Pancreas (tissue), 10 donors: ENCODE measurements at regions not wholly inside any gene's neighbourhood (a gene's known extent, or its start where the extent isn't known, plus 50 kb on each side); places are given as distances from the start of the nearest gene placed in this dataset.

ENCODE experiments used
- ATAC-seq, 4 donors: fragments of 200-7000 bp; cut with Tn5 transposase; one replicate each; pipeline versions ENCODE4 v1.8.0 to v1.9.1; 2020; ENCODE audit warnings: mild to moderate bottlenecking in 4 of 4, moderate library complexity in 4 of 4
- DNase-seq, 6 donors: peaks; one replicate each; pipeline ENCODE4 v3.0.0-alpha.2; 2020
- FAIRE-seq: peaks from 2 replicates; lab custom pipeline; 2012; peaks lifted over from hg19 to GRCh38; lab: Jason Lieb, UNC
- H3K27ac ChIP-seq, 4 donors: fragments of 200-600 bp; sonication (generic); 1 replicate in 3 of 4; 2 replicates in 1 of 4; pipeline versions ENCODE4 v1.5.0 to v1.8.0; 2020
- H3K27me3 ChIP-seq, 4 donors: fragments of 200-600 bp; one replicate each; pipeline ENCODE4 v1.8.0; 2021
- H3K36me3 ChIP-seq, 3 donors: fragments of 200-600 bp; sonication (generic) in 1 of 3; one replicate each; pipeline versions ENCODE4 v1.5.0 to v1.8.0; 2020 to 2021
- H3K4me1 ChIP-seq, 3 donors: fragments of 200-600 bp; one replicate each; pipeline ENCODE4 v1.8.0; 2021
- H3K4me3 ChIP-seq, 4 donors: fragments of 200-600 bp; sonication (generic) in 2 of 4; one replicate each; pipeline versions ENCODE4 v1.5.0 to v1.8.0; 2020 to 2021
- H3K9me3 ChIP-seq, 4 donors: fragments of 200-600 bp; one replicate each; pipeline ENCODE4 v1.8.0; 2021
- WGBS, 2 donors: extraction: QIAGEN DNeasy Blood & Tissue Kit; methylation state at CpG; one replicate each; pipeline ENCODE4 v1.1.7; 2013; 5-methylcytosine and 5-hydroxymethylcytosine counted together
- intact Hi-C, 3 donors: fragments of 100-400 bp; cut with DNase I; formaldehyde crosslinking; loops; one replicate each; pipeline versions ENCODE4 v1.11.1 to v1.14.2; 2022
- TF ChIP-seq, protein P1 (sequence below), 4 donors: fragments of 200-600 bp; sonication (generic) in 3 of 4; IDR thresholded peaks; one replicate each; pipeline versions ENCODE4 v1.5.0 to v1.8.0; 2021; ENCODE audit warnings: antibody characterized with exemption in 4 of 4
- donor health status: healthy with polysubstance abuse.
- donor health status: DM: no; HTN: no; CAD: no; lungs with moderate emphysema.
- donor health status: DM: no; HTN: no; CAD: no.
- donor health status: control.
- donor health status: control.
- donor health status: Bipolar disorder and iron deficiency.
- donor health status: DM: yes; HTN: yes; CAD: no.
- donor health status: DM: no; HTN: no; CAD: no.
- donor health status: DM: no; HTN: no; CAD: no.
- donor health status: DM: yes; HTN: yes; CAD: no.

DNA sequence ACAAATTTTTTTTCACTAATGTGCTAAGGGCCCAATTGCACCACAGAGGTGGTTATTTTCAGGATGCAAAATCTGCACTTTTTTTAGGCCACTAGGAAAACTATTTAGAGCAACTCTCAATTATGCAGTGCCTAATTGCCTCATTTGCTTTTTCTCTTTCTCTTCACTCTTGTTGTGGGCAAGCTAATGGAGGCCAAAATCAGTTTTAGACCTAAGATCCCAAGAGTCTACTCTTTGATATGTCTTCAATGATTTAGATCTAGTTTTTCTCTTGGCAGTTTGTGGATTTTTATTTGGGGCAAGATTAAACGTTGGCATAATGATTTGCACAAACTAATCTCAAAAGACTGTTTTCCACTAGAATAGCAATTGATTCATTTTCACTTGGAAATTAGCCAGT is 1996.9 kb downstream of the LRRC4C start:
- DNase-seq = no peak
- no peaks in the 10 kb centered on the region for H3K36me3 ChIP-seq
- no peaks in the 10 kb centered on the region for H3K4me1 ChIP-seq
- TF ChIP-seq, protein P1, sequence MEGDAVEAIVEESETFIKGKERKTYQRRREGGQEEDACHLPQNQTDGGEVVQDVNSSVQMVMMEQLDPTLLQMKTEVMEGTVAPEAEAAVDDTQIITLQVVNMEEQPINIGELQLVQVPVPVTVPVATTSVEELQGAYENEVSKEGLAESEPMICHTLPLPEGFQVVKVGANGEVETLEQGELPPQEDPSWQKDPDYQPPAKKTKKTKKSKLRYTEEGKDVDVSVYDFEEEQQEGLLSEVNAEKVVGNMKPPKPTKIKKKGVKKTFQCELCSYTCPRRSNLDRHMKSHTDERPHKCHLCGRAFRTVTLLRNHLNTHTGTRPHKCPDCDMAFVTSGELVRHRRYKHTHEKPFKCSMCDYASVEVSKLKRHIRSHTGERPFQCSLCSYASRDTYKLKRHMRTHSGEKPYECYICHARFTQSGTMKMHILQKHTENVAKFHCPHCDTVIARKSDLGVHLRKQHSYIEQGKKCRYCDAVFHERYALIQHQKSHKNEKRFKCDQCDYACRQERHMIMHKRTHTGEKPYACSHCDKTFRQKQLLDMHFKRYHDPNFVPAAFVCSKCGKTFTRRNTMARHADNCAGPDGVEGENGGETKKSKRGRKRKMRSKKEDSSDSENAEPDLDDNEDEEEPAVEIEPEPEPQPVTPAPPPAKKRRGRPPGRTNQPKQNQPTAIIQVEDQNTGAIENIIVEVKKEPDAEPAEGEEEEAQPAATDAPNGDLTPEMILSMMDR (IDR thresholded peaks at IDR 0.05) = no peak
- no peaks in the 10 kb centered on the region for H3K27me3 ChIP-seq
- no peak overlapping the region for H3K4me3 ChIP-seq
- no peaks in the 10 kb centered on the region for H3K9me3 ChIP-seq
- no peak for FAIRE-seq
- WGBS, 2 donors = 18 to 20% methylated on average over 1 of the region's 1 CpG
- no peak for ATAC-seq
- intact Hi-C loops = no loop called here
- no peak overlapping the region for H3K27ac ChIP-seq

DNA sequence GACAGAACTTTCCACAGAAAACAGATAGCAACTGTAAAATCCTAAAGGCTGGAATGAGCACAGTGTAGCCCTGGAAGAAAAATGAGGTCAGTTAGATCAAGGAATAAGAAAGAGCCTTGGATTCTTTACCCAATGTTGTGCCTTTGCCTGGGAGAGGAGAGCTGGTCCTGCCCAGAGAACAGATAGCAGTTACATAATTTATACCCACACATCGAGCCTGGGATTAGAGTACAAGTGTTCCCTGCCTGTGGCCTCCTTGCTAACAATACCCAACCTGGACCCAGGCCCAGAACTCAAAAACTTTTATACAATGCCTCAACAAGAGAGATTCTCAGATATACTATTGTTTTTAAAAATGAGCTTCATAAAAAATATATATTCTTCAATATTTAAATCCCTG is 1998.4 kb downstream of the LRRC4C start:
- DNase-seq (no peak), FAIRE-seq (no peak), ATAC-seq (no peak)
- H3K9me3 ChIP-seq = no peaks in the 10 kb centered on the region
- H3K4me1 ChIP-seq = no peaks in the 10 kb centered on the region
- H3K36me3 ChIP-seq = no peaks in the 10 kb centered on the region
- H3K4me3 ChIP-seq = no peak overlapping the region
- TF ChIP-seq, protein P1 (IDR thresholded peaks at IDR 0.05) = no peak
- intact Hi-C loops = no loop called here
- H3K27ac ChIP-seq = no peak overlapping the region
- no peaks in the 10 kb centered on the region for H3K27me3 ChIP-seq
- 38 to 47% methylated on average over 1 of the region's 1 CpG for WGBS, 2 donors

DNA sequence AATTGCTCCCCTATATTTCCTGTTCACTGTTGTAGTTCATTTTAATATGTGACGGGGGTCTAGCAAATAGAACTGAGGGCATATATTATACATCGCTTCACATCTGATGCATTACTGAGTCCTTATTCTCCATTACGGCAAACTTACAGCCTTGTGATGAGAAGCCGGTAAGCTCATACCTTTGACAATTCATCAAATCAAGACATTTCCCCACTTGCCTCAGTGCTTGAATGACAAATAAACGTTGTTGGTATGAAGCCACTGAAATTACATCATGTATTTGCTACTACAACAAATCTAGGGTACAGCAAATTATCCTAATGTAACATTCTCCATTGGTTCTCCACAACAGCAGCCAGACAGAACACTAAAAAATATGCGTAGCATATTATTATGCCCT is 1999.8 kb downstream of the LRRC4C start:
- H3K9me3 ChIP-seq = no peaks in the 10 kb centered on the region
- ATAC-seq (no peak), FAIRE-seq (no peak), DNase-seq (no peak)
- H3K4me1 ChIP-seq = no peaks in the 10 kb centered on the region
- H3K27me3 ChIP-seq = no peaks in the 10 kb centered on the region
- TF ChIP-seq, protein P1 (IDR thresholded peaks at IDR 0.05) = no peak
- 73 to 75% methylated on average over 6 of the region's 6 CpGs for WGBS, 2 donors
- no peaks in the 10 kb centered on the region for H3K36me3 ChIP-seq
- no peak overlapping the region for H3K4me3 ChIP-seq
- H3K27ac ChIP-seq = no peak overlapping the region
- intact Hi-C loops = no loop called here

DNA sequence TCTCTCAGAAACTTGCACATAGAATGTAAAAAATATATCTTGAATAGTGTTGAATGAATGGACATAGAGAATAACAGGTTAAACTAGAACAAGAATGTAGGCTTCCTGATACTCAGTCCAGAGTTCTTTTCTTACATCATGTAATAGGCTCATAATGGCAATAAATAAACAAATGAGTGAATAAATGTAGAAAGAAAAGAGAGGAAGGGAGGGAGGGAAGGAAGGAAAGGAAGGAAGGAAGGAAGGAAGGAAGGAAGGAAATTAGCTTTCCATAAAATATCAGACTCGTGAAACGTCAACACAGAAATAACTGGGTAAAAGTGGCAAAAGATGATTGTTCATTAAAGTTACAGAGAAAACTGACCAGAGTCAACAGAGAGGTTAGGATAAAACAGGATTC is 2001.0 kb downstream of the LRRC4C start:
- intact Hi-C loops = no loop called here
- Histone ChIP-seq H3K27me3 (no peaks in the 10 kb centered on the region), H3K36me3 (no peaks in the 10 kb centered on the region), H3K4me3 (no peak overlapping the region), H3K9me3 (no peaks in the 10 kb centered on the region), H3K27ac (no peak overlapping the region), H3K4me1 (no peaks in the 10 kb centered on the region)
- no peak for ATAC-seq
- no peak for FAIRE-seq
- no peak for DNase-seq
- WGBS, 2 donors = 57 to 67% methylated on average over 2 of the region's 2 CpGs
- TF ChIP-seq, protein P1 (IDR thresholded peaks at IDR 0.05) = no peak

DNA sequence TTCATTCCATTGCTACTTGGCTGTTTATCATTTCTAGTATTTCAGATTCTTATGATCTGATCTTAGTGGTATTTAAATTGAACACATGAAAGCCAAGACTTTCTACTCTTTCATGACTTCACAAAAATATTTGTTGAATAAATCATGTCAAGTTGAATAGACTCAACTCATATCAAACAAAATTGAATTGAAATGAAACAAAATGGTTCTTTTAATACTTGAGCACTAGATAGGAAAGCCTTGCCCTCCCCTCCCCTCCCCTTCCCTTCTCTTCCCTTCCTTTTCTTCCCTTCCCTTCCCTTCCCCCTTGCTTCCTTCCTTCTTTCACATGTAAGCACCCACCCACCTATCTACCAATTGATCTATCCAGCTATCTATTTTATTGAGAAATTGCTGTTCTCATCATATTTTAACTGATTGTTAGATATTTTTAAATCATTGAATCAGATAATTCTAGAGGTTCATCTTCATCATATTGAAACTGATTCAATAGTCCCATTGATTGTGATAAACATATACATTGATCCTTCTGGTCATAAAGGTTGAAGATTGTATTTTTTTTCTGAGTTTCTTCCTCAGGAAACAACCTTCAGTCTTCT is 2015.9 kb downstream of the LRRC4C start:
- Histone ChIP-seq H3K27me3 (no peaks in the 10 kb centered on the region), H3K36me3 (no peaks in the 10 kb centered on the region), H3K4me3 (no peak overlapping the region), H3K4me1 (no peaks in the 10 kb centered on the region), H3K9me3 (no peaks in the 10 kb centered on the region), H3K27ac (no peak overlapping the region)
- no peak for ATAC-seq
- FAIRE-seq = no peak
- intact Hi-C loops = no loop called here
- DNase-seq = no peak
- TF ChIP-seq, protein P1 (IDR thresholded peaks at IDR 0.05) = no peak
